HG03039 (cell line): ENCODE measurements at regions not wholly inside any gene's neighbourhood (a gene's known extent, or its start where the extent isn't known, plus 50 kb on each side); places are given as distances from the start of the nearest gene placed in this dataset.

ENCODE experiments used
- ATAC-seq: cut with Tn5 transposase; IDR thresholded peaks from one replicate; pipeline ENCODE4 v1.9.1; 2021; ENCODE audit warnings: mild to moderate bottlenecking, moderate library complexity; ENCODE audit not compliant: unreplicated experiment

DNA sequence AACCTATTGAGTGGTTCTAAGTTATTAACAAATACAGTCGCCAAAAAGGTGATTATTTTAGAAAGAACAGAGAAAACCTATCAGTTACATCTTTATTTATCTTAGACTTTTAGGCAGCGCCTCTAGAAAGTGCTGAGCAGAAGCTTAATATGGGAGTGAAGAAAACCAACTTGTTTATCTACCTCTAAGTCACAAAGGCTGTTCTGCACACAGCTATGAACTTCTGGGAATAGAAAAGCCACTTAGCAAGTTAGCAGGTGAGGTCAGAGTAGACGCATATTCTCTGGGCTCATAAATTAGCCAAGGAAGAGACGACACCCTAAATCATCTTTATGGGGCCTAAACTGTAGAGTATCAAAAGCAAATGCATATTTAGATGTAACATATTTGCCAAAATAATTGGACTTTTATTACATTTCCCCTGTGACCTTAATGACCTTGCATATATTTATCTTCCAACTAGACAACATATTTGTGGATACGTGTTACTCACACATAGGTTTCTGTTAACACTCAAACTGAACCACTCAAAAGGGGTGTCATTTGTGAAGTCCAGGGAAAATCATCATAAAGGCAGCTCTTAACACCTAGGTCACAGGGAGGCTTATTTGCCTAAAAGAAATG, 267.1 kb downstream of the ADGB start:
- no peak for ATAC-seq

DNA sequence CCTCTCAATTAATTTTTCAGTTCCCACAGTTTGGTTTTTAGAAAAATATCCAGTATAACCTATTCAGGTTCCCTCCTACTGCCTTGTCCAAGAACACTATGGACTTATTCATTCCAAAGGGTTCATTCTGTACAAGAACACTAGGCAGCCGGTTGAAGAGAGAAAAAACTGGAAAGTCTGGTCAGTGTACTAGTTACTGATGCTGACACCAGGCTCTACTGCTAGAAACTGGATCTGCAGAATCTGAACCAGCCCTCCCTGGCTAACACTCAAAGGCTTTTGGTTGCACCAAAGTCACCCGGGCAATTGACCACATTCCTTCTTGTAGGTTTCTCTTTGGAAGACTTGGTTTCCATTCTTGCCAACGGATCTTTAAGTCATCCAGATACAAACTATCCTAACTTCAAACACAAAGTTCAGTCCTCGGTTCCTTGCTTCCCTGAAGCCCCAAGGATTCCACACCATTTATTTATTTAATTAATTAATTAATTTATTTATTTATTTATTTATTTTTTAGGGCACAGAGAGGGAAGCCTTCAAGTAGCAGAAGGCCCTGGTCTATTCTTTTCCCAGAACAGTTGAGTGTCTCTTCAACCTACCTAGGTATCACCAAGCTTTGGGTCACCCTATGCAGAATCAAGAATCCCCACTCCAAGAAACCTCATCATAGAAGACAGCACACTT, 268.1 kb downstream of the ADGB start:
- no peak for ATAC-seq

DNA sequence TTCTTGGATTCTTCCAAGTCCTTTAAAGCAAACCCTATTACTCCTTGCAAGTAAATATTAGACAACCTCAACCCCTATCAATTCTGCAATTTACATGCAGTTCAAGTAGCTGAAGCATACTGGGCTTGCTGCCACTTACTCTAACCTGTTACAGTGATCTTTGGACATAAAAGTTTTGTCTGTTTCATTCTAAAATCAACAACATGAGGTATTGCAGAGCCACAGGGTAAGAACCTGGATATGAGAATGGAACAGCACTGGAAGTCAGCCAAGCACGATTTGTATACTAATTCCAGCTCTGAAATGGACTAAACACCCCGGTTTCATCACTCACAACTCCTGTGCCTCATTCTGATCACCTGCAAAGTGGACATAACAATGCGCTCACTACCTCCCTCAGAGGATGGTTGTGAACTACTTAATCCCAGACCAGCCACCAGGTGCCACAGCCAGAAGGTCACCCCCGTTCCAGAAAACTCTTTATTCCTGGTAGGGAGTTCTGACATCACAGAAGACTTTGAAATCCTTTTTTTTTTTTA, 270.0 kb downstream of the ADGB start:
- ATAC-seq = no peak

DNA sequence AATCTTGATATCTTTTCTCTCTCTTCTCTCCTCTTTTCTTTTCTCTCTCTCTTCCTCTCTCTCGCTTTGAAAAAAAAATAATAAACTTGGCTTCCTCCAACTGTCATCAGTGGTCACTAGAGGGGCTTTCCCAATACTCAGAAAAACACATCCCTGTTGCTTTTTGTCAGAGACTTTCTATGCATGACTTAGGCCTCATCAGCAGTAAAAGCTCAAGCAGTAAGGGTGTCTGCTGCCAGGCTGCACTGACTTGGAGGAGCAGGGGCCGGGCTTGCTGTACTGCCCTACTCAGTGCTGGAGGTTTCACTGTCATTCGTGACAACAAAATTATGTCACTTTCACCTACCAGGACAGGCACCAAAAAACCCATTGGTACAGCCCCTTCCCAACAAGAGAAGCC, 272.0 kb downstream of the ADGB start:
- peak; percentile 84 for ATAC-seq

DNA sequence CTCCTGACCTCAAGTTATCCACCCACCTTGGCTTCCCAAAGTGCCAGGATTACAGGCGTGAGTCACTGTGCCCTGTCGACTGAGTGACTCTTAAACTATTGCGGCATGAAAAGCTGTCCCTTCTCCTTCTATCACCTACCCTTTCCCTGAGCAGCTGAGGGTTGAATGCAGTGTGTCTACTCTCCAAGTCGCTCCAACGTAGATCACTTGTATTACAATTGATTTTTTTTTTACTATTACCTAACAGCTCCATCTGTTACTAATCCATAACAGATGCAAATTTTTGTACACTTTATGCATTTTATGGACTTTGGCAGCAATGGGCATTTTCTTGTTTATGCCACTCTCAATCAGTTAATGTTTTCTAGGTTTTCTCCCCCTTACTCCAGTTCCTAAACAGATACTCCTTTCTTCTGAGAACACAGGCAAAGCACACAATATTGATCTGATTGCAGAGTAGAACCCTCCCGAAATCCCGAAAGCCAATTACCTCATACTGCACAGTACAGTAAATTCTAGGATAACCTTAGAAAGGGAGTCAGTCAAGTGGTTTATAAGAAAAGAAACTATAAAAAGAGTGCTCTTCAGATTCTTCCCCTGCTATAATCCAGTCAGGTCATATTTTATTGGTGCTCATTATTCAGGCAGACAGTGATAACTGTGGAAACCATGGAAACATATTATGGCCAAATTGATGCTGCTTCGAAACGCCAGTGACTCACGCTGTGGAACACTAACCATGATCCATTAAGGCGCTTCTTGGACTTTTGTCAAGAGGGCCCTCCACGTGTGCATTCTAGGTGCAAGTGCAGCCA, 273.0 kb downstream of the ADGB start:
- no peak for ATAC-seq

DNA sequence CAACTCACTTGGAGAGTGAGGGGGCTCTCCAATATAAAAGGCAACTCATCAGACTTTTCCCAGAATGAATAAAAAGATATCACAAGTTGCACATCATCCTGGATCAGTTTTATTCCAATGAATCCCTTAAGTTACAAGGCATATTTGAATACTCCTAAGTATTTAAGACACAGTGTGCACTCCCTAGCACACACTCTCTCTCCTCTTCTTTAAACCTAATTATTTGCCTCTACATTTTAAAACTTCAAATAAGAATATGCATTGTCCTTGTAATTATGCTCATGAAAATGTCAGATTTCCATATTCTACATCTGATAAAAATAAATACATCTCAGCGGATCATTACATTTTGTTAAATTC, 273.6 kb downstream of the ADGB start:
- ATAC-seq = no peak

DNA sequence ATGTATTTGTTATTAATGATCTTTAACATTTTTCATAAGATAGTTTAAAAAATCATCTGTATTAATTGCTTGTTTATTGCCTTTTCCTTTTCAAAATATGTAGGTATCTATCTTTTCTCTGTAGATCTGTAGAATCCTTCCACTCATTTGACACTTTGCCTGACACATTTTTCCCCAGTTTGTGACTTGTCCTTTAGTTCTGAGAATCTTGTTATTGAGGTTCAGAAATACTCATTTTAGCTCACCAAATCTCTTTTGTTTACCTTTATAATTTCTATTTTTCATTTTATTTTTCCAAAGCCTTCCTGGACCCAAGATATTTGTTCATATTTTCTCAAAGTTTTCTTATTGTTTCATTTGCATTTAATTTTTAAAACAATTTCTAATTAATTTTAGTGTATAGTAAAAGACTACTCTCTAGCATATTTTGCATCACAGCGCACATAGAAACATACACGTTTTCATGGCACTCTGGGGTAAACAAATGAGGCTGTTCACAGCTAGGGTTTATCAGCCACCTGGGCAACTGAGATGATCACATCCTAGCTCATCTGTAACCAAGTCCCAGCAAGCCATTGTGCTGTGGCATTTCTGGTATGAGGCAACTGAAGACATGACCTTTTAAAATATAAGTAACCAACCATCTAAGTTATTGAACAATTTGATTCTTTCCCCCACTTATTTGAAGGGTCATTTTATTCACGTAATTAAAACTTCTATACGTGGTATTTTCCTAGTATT, 275.7 kb downstream of the ADGB start:
- ATAC-seq = no peak

DNA sequence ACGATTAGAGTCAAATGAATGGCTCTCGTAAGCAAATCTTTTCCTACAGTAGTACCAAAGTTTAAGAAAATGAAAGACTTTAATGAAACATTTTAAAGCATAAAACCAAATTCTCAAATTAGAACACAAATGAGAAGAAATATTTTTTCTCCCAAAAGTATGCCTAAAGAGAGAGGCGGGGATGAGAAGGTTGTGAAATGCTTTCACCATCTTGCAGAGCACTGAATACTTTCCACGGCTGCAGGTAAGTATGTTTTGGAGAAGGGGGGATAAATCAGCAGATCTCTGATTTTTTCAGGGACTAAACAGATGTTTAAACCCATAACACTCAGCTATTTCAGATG, 277.1 kb downstream of the ADGB start:
- no peak for ATAC-seq

DNA sequence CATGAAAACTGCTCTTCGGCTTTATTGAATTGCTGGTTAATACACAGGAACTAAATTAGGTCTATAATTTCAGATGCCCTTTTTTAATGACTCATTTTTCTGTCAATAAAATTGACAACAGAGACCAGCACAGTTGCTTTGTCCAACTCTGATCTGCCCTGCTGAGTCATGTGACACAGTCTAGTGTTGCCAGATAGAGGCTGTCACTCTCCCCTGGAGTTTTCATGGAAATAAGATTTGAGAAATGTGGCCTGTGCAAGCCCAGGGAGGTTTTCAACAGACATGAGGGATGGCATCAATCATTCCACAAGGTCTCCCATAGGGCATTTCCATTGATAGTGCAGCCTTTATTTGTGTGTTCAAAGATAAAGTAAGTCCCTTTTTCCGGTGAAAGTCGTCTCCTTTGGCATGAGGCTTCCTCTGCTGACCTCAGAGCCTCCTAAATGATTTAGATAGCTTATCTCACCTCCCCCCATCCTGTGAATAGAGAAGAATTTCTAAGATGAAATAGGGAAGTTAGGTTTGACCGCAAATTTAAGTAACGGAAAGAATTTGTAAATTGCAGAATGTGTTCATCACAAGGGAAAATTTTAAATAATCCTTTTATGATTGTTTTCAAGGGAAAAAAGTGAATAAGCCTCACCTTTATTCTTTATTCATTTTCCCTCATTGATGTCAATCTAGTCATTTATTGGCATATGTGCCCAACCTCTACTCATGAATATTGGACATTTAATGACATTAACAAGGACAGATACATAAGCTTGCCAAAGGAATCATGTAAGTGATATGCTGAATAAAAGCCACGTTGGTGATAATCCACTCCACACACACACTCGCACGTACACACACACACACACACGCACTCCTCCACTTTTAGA, 277.7 kb downstream of the ADGB start:
- no peak for ATAC-seq

DNA sequence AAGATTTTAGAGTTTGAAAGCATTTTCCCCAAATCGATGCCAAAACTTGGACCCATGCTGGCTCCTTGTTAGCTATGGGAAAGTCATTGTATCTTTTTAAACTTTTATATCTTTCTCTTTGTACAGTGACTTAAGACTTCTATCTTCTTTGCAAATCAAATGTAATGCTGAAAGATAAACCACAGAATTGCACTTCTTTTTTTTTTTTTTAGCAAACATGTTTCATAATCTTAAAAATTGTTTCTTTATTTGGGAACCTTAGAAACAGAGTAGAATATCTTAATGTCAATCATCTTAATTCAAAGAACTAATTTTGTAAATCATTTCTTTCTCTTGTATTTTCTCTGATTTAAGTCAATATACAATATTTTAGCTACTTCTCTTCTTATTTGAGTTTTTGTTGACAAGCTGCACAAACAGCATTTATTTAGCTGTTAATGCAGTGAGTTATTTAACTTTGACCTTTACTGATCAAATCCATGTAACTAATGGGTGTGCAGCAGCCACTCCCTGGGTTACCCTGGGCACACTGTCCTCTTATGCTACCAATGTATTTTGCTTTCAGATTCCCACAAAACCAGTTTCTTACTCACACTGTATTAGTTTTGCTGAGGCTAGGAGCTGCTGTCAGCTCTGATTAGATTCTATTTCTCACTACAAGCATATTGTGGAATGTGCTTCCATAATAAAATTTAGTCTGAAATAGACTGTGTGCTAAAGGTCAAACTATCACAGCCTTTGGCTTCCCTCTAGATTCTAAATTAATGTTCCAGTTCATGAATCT, 279.6 kb downstream of the ADGB start:
- ATAC-seq = no peak

DNA sequence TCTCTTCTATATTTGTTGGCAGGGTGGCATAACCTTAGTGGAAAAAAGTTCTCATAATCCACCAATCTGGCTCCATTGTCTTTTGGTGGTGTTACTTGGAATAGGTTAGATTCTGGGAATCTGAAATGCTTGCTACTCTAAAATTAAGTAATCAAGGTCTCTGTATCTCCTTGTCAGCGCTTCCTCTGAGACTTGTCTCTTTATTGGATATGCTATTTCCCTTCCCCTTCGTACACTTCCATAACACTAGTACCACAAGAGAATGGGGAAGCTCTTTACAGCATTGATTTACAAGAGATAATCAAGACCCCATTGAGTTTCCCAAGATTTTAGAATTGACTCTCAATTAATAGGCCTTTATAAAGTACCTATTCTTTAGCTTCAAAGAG, 280.2 kb downstream of the ADGB start:
- ATAC-seq = no peak

DNA sequence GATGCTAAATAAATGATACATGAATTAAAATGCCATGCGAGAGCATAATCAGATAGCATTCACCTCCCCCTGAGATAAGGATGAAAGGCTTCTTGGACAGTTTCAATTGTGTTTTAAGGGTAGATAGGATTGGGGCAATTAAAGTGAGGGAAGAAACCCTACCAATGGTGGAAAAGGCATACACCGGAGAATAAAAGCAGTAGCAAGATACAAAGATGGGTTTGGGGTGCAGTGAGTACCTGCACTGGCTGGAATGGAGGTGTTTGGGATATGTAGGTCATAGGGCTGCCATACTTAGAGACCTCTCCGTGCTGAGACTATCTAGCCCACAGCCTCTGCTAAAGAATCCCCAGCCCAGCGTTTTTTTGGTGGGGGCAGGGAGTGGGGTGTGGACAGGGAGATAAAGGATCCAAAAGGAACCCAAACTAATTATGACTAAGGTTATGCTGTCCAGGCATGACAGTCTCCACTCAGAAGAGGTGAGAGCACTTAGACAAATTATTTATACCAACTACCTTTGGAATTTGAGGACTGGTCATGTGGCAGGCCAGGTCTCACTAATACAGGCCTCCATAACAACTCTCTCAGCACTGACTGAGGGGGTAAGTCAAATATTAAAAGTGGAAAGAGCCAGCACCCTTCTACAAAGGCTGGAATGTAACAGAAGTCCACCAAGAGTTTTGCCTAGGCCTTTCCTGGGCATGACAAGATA, 280.8 kb downstream of the ADGB start:
- no peak for ATAC-seq

DNA sequence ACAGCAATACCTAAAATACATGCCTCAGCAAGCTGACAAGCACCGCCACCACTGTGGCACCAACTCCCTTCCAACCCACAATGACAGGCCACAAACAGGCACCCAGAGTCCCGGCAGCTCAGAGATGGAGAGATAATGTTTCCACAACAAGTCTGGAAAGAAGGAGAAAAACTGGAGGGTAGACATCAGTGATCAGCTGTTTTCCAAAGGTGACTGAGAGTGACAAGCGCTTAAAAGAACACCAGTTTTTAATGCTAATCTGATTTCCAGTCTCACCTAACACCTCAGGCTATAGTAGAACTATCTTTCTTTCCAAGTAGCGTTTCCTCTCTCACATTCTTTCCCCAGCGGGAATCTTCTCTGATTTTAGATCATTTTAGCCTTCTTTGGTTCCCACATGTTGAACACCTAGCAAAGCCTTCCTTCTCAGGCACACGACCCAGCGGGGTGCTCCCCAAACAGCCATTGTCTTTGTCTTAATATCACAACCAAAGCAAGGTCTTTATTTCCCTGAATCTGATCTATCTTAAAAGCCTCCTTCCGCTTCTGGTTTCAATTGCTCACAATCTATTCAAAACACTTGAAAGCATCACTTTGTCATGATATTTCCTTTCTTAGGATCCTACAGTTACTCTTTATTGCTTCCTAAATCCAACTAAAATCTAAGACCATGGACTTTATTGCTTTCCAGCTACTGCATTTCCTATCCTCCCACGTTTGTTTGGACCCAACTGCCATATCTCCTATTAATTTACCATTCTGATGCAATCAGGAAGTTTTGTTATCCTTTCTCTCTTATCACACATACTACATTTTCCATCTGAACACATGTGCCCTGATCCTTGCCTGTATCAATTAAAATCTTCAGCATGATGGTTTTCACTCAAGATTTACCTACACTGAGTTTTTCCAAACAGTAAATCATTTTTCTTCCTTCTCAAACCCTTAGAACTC, 282.7 kb downstream of the ADGB start:
- no peak for ATAC-seq

DNA sequence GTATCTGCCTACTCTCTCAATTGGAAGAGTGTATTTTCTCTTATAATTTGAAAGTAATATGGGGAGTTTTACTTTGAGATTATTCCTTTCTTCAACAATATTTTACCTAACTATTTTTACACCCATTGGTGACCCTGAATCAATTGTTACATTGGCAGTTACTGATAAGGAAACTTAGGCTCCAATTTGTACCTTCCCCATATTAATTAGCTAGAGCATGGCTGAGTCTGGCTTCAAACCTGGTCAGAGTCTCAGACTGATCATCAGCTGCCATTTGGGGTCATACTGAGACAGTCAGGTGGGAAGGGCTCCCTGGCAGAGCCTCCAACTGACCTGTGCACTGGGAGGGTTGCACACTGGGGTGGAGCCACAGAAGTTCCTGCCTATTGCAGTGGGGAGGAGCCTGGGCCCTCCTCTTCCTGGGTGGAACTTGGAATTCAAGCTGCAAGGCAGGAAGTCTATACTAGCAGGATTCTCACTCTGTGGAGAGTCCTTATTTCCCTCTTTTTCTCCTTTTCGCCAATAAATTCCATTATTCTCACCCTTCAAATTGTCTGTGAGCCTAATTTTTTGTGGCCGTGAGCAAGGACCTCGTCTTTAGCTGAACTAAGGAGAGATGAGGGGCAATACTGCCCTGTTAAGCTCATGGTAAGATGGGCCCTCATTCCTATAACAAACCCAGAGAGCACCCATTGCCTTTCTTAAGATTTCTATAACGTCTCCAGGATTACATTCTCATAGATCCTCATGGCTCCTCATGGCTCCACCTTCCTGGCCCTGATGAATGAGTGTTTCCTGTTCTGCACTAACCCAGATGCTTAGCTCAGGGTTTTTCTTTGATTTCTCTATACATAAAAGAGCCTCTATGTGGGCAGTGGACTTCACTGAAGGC, 285.1 kb downstream of the ADGB start:
- no peak for ATAC-seq

DNA sequence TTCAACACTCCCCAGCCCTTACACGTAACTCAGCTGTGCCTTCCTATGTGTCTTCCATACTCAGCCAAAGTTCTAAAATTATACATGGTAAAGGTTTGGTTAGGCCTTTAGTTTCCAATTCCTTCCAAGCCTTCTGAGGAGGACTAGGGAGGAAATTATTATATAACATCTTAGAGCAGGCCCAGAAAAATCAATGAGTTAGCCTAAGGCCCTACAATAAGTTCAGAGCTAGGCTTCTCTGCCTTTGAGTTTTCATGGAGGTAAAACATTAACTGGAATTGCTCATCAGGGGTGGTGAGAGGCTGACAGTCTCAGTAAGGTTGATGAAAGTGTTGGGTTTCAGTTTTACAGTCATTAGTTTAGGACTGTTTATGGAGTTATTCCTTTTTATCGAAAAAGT, 286.0 kb downstream of the ADGB start:
- ATAC-seq = no peak

DNA sequence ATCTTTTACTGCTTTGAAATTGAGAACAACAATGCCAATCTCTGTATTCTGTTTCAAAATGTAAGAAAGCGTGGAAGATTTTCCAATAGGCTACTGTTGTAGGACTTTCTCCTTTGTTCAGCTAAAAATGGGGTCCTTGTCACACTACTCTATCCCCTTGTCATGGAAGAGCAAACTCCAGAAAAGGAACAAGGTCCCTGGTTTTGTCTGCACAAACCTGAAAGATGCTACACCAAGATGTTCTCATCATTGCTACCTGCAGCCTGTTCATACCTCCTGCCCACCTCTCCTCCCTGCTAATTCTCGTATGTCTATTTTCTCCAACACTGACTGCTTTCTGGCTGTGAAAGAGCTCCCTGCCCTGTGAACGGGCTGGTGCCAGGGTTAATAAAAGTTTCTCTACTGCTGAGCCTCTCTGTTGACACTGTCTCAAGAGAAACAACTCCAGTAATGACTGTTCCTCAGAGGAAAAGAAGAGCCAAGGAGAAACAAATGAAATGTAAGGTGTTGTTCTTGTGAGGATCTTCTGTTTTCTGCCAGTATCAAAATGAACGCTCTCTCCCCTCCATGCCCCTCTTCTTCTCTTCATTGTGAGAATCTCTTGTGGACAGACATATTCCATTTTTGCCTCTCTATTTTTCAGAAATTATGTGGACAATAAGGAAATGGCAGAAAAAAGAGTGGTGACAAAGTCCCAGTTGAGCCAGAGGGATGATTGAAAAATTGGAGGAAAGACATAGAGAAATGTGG, 287.1 kb downstream of the ADGB start:
- ATAC-seq = no peak
